ENCODE measurements at regions not wholly inside any gene's neighbourhood (a gene's known extent, or its start where the extent isn't known, plus 50 kb on each side); places are given as distances from the start of the nearest gene placed in this dataset.

DNA sequence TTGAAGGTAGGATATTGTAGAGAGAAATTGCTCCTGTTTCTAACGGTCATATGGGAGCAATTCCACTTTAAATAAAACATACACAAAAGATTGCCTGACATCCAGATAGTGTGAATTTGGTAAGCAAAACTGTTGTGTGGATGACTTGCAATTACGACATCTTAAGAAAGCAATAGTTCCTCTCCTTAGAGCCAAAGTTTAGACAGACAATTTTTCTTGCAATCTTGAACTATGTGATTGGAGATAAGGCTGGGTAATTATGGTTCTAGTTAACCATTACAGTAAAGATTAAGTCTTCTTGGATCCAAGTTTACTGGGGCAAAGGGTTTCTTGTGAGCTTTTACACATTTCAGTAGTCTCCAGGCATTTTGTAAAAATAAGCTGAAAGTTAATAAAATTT, 1080.6 kb upstream of the CDH6 start:
- TF ChIP-seq CSDC2 (CRISPR knock-in tag; IDR thresholded peaks at IDR 0.05) (no peak), CREB5 (CRISPR knock-in tag; IDR thresholded peaks at IDR 0.05; ENCODE audit: low read depth) (no peak), ZC3H10 (CRISPR knock-in tag; IDR thresholded peaks at IDR 0.05) (no peak), ZFP3 (CRISPR knock-in tag; IDR thresholded peaks at IDR 0.05) (no peak), GLIS3 (CRISPR knock-in tag; IDR thresholded peaks at IDR 0.05) (no peak), ESRRG (CRISPR knock-in tag; IDR thresholded peaks at IDR 0.05) (no peak)
- TF ChIP-seq, protein P1, sequence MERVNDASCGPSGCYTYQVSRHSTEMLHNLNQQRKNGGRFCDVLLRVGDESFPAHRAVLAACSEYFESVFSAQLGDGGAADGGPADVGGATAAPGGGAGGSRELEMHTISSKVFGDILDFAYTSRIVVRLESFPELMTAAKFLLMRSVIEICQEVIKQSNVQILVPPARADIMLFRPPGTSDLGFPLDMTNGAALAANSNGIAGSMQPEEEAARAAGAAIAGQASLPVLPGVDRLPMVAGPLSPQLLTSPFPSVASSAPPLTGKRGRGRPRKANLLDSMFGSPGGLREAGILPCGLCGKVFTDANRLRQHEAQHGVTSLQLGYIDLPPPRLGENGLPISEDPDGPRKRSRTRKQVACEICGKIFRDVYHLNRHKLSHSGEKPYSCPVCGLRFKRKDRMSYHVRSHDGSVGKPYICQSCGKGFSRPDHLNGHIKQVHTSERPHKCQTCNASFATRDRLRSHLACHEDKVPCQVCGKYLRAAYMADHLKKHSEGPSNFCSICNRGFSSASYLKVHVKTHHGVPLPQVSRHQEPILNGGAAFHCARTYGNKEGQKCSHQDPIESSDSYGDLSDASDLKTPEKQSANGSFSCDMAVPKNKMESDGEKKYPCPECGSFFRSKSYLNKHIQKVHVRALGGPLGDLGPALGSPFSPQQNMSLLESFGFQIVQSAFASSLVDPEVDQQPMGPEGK (CRISPR knock-in tag; IDR thresholded peaks at IDR 0.05; ENCODE audit: borderline replicate concordance) = no peak

All from SK-N-SH treated with all-trans-retinoic acid at 6 μM for 48 hours (cell line).